ENCODE measurements at regions not wholly inside any gene's neighbourhood (a gene's known extent, or its start where the extent isn't known, plus 50 kb on each side); places are given as distances from the start of the nearest gene placed in this dataset.

DNA sequence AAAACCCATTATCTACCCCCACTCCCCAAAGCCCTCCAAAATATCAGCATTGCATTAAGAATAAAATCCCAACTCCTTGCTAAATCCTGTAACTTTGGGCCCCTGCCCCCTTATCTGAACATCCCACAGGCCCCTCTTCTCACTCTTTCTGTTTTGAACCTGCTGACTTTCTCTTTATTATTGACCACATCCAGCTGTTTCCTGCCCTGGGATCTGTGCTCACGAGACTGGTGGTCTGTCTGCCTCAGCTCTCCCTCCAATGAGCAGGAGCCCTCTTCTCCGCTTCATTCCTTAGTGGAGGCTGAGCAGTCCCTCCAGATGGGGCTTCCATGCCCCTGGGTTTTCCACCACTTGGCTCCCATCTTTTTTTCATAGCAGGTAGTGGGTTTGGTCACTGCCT, 116.9 kb downstream of the ACKR3 start (continued):
- TF ChIP-seq, protein P1, sequence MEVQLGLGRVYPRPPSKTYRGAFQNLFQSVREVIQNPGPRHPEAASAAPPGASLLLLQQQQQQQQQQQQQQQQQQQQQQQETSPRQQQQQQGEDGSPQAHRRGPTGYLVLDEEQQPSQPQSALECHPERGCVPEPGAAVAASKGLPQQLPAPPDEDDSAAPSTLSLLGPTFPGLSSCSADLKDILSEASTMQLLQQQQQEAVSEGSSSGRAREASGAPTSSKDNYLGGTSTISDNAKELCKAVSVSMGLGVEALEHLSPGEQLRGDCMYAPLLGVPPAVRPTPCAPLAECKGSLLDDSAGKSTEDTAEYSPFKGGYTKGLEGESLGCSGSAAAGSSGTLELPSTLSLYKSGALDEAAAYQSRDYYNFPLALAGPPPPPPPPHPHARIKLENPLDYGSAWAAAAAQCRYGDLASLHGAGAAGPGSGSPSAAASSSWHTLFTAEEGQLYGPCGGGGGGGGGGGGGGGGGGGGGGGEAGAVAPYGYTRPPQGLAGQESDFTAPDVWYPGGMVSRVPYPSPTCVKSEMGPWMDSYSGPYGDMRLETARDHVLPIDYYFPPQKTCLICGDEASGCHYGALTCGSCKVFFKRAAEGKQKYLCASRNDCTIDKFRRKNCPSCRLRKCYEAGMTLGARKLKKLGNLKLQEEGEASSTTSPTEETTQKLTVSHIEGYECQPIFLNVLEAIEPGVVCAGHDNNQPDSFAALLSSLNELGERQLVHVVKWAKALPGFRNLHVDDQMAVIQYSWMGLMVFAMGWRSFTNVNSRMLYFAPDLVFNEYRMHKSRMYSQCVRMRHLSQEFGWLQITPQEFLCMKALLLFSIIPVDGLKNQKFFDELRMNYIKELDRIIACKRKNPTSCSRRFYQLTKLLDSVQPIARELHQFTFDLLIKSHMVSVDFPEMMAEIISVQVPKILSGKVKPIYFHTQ (CRISPR knock-in tag; IDR thresholded peaks at IDR 0.05): no peak
- TF ChIP-seq, protein P2, sequence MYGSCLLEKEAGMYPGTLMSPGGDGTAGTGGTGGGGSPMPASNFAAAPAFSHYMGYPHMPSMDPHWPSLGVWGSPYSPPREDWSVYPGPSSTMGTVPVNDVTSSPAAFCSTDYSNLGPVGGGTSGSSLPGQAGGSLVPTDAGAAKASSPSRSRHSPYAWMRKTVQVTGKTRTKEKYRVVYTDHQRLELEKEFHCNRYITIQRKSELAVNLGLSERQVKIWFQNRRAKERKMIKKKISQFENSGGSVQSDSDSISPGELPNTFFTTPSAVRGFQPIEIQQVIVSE (CRISPR knock-in tag; IDR thresholded peaks at IDR 0.05; ENCODE audit: borderline replicate concordance): no peak
- no peak for TF ChIP-seq SMAD4 (CRISPR knock-in tag; IDR thresholded peaks at IDR 0.05)
- TF ChIP-seq, protein P3, sequence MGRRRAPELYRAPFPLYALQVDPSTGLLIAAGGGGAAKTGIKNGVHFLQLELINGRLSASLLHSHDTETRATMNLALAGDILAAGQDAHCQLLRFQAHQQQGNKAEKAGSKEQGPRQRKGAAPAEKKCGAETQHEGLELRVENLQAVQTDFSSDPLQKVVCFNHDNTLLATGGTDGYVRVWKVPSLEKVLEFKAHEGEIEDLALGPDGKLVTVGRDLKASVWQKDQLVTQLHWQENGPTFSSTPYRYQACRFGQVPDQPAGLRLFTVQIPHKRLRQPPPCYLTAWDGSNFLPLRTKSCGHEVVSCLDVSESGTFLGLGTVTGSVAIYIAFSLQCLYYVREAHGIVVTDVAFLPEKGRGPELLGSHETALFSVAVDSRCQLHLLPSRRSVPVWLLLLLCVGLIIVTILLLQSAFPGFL (CRISPR knock-in tag; IDR thresholded peaks at IDR 0.05; ENCODE audit: borderline replicate concordance): no peak
- TF ChIP-seq, protein P4, sequence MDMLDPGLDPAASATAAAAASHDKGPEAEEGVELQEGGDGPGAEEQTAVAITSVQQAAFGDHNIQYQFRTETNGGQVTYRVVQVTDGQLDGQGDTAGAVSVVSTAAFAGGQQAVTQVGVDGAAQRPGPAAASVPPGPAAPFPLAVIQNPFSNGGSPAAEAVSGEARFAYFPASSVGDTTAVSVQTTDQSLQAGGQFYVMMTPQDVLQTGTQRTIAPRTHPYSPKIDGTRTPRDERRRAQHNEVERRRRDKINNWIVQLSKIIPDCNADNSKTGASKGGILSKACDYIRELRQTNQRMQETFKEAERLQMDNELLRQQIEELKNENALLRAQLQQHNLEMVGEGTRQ (CRISPR knock-in tag; IDR thresholded peaks at IDR 0.05): no peak

DNA sequence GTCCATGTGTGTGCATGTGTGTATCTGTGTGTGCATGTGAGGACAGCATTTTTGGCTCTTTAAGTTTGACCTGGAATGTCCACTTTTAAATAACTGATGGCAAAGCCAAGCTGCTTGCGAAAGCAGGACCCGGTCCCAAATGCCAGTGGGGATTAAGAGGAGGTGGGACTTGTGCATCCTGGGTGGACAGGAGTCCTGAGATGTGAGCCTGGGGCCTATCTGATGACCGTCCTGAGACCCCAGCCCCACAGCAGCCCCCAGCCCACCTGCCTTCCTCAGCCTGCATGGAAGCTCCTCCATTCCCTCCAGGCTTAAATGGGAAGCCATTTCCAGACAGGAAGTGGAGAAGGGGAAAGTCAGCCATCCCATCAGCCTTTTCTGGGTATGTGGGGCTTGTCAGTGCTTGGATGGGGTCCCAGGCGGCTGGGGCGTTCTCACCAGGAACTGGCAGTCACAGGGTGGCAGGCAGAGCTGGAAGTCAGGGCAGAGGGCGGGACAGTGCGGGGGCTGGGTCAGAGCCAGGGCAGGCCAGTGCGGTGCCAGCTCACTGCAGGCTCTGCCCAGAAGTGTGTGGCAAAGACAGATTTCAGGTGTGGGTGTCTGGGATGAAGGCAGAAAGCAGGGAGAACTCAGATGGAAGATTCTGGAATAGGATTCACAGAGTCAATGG, 117.8 kb downstream of the ACKR3 start:
- no peaks in the 10 kb centered on the region for H3K36me3 Mint-ChIP-seq
- H3K27me3 Mint-ChIP-seq (ENCODE audit: low read depth): no peaks in the 10 kb centered on the region
- no peak for DNase-seq (ENCODE audit: low spot score)
- H3K27ac Mint-ChIP-seq: no peak overlapping the region; the same call in 1 of the 2 replicates
- ChIA-PET POLR2A (no interaction called here), CTCF (interaction anchor here (1.3 kb wide), 1 partner anchor 175 kb away, joined by 4 read pairs; no protein-coding TSS in a partner anchor)
- H3K4me3 Mint-ChIP-seq: no peak overlapping the region
- H3K4me1 Mint-ChIP-seq: peaks cover 45% of the 10 kb centered on the region
- peaks cover 4% of the 10 kb centered on the region; the same call in 1 of the 2 replicates for H3K9me3 Mint-ChIP-seq
- no peak for ATAC-seq
- TF ChIP-seq, protein P4 (CRISPR knock-in tag; IDR thresholded peaks at IDR 0.05): no peak
- no peak for TF ChIP-seq ZNF121 (CRISPR knock-in tag; IDR thresholded peaks at IDR 0.05)
- no peak for TF ChIP-seq TCF7 (CRISPR knock-in tag; IDR thresholded peaks at IDR 0.05; ENCODE audit: low read depth)
- TF ChIP-seq MXD4 (CRISPR knock-in tag; IDR thresholded peaks at IDR 0.05; ENCODE audit: borderline replicate concordance): no peak
- TF ChIP-seq SOX15 (CRISPR knock-in tag; IDR thresholded peaks at IDR 0.05): no peak
- no peak for TF ChIP-seq TEAD4 (CRISPR knock-in tag; IDR thresholded peaks at IDR 0.05)
- no peak for TF ChIP-seq ZNF416 (CRISPR knock-in tag; IDR thresholded peaks at IDR 0.05)
- TF ChIP-seq RELA (CRISPR knock-in tag; IDR thresholded peaks at IDR 0.05; ENCODE audit: borderline replicate concordance): no peak
- TF ChIP-seq, protein P5, sequence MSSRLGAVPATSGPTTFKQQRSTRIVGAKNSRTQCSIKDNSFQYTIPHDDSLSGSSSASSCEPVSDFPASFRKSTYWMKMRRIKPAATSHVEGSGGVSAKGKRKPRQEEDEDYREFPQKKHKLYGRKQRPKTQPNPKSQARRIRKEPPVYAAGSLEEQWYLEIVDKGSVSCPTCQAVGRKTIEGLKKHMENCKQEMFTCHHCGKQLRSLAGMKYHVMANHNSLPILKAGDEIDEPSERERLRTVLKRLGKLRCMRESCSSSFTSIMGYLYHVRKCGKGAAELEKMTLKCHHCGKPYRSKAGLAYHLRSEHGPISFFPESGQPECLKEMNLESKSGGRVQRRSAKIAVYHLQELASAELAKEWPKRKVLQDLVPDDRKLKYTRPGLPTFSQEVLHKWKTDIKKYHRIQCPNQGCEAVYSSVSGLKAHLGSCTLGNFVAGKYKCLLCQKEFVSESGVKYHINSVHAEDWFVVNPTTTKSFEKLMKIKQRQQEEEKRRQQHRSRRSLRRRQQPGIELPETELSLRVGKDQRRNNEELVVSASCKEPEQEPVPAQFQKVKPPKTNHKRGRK (CRISPR knock-in tag; IDR thresholded peaks at IDR 0.05; ENCODE audit: borderline replicate concordance): no peak
- no peak for TF ChIP-seq PRRX2 (CRISPR knock-in tag; IDR thresholded peaks at IDR 0.05)
- no peak for TF ChIP-seq ETV6 (CRISPR knock-in tag; IDR thresholded peaks at IDR 0.05)
- TF ChIP-seq, protein P2 (CRISPR knock-in tag; IDR thresholded peaks at IDR 0.05; ENCODE audit: borderline replicate concordance): no peak
- TF ChIP-seq, protein P6, sequence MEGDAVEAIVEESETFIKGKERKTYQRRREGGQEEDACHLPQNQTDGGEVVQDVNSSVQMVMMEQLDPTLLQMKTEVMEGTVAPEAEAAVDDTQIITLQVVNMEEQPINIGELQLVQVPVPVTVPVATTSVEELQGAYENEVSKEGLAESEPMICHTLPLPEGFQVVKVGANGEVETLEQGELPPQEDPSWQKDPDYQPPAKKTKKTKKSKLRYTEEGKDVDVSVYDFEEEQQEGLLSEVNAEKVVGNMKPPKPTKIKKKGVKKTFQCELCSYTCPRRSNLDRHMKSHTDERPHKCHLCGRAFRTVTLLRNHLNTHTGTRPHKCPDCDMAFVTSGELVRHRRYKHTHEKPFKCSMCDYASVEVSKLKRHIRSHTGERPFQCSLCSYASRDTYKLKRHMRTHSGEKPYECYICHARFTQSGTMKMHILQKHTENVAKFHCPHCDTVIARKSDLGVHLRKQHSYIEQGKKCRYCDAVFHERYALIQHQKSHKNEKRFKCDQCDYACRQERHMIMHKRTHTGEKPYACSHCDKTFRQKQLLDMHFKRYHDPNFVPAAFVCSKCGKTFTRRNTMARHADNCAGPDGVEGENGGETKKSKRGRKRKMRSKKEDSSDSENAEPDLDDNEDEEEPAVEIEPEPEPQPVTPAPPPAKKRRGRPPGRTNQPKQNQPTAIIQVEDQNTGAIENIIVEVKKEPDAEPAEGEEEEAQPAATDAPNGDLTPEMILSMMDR (IDR thresholded peaks at IDR 0.05): no peak
- TF ChIP-seq, protein P7, sequence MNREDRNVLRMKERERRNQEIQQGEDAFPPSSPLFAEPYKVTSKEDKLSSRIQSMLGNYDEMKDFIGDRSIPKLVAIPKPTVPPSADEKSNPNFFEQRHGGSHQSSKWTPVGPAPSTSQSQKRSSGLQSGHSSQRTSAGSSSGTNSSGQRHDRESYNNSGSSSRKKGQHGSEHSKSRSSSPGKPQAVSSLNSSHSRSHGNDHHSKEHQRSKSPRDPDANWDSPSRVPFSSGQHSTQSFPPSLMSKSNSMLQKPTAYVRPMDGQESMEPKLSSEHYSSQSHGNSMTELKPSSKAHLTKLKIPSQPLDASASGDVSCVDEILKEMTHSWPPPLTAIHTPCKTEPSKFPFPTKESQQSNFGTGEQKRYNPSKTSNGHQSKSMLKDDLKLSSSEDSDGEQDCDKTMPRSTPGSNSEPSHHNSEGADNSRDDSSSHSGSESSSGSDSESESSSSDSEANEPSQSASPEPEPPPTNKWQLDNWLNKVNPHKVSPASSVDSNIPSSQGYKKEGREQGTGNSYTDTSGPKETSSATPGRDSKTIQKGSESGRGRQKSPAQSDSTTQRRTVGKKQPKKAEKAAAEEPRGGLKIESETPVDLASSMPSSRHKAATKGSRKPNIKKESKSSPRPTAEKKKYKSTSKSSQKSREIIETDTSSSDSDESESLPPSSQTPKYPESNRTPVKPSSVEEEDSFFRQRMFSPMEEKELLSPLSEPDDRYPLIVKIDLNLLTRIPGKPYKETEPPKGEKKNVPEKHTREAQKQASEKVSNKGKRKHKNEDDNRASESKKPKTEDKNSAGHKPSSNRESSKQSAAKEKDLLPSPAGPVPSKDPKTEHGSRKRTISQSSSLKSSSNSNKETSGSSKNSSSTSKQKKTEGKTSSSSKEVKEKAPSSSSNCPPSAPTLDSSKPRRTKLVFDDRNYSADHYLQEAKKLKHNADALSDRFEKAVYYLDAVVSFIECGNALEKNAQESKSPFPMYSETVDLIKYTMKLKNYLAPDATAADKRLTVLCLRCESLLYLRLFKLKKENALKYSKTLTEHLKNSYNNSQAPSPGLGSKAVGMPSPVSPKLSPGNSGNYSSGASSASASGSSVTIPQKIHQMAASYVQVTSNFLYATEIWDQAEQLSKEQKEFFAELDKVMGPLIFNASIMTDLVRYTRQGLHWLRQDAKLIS (CRISPR knock-in tag; IDR thresholded peaks at IDR 0.05; ENCODE audit: borderline replicate concordance): no peak
- TF ChIP-seq, protein P8, sequence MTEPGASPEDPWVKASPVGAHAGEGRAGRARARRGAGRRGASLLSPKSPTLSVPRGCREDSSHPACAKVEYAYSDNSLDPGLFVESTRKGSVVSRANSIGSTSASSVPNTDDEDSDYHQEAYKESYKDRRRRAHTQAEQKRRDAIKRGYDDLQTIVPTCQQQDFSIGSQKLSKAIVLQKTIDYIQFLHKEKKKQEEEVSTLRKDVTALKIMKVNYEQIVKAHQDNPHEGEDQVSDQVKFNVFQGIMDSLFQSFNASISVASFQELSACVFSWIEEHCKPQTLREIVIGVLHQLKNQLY (CRISPR knock-in tag; IDR thresholded peaks at IDR 0.05): no peak
